ENCODE measurements at regions not wholly inside any gene's neighbourhood (a gene's known extent, or its start where the extent isn't known, plus 50 kb on each side); places are given as distances from the start of the nearest gene placed in this dataset.

DNA sequence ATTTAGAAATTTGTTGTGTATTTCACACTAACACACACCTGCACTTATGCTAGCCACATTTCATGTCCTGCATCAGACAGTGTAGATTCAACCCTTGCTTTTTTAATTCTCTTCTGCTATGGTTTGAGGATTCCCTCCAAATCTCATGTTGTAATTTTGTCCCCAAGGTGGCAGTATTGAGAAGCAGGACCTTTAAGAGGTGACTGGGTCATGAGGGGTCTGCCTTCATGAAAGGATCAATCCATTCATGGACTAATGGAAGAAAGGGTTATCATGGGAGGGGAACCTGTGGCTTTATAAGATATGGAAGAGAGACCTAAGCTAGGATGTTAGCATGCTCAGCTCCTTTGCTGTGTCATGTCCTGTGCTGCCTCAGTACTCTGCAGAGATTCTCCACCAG is 1032.2 kb downstream of the CDH11 start:
- Histone ChIP-seq H2BK120ac (ENCODE audit: low read depth, low read length, poor library complexity, severe bottlenecking) (no peak overlapping the region), H3K79me1 (ENCODE audit: insufficient read depth, low read depth, low read length, poor library complexity, severe bottlenecking) (no peaks in the 10 kb centered on the region), H3K9me3 (ENCODE audit: control insufficient read depth, low read depth, low read length) (no peaks in the 10 kb centered on the region), H4K91ac (ENCODE audit: insufficient read length, low read depth, low read length) (no peak overlapping the region), H3K18ac (ENCODE audit: insufficient read length, low read depth, low read length) (no peak overlapping the region), H3K4me1 (ENCODE audit: insufficient read depth, low read length) (no peaks in the 10 kb centered on the region; the same call in 1 of the 2 replicates), H2BK12ac (ENCODE audit: insufficient read length, low read depth, low read length) (no peak overlapping the region), H2AK5ac (ENCODE audit: insufficient read length, low read length) (no peak overlapping the region), H3K79me2 (ENCODE audit: insufficient read depth, low read length) (no peaks in the 10 kb centered on the region), H4K5ac (ENCODE audit: insufficient read length, low read depth, low read length) (no peak overlapping the region), H3K56ac (ENCODE audit: insufficient read length, low read depth, low read length) (no peak overlapping the region), H4K8ac (replicated peaks; ENCODE audit: insufficient read length, low read depth, low read length) (no peak overlapping the region), H3T11ph (ENCODE audit: low read length) (no peak overlapping the region), H3K23ac (ENCODE audit: insufficient read length, low read depth, low read length) (no peak overlapping the region), H3K23me2 (ENCODE audit: insufficient read length, low read depth, low read length, poor library complexity, severe bottlenecking) (no peaks in the 10 kb centered on the region), H3K4me2 (ENCODE audit: insufficient read depth, insufficient read length, low read length) (no peak overlapping the region), H3K4ac (ENCODE audit: low read depth, low read length) (no peak overlapping the region), H4K20me1 (ENCODE audit: control insufficient read depth, insufficient read depth, insufficient read length) (no peaks in the 10 kb centered on the region), H2BK5ac (ENCODE audit: insufficient read length, low read length) (no peak overlapping the region), H2AFZ (ENCODE audit: low read length) (no peak overlapping the region), H3K27me3 (ENCODE audit: insufficient read depth, low read length) (no peaks in the 10 kb centered on the region), H3K27ac (ENCODE audit: insufficient read length, low read depth, low read length) (no peak overlapping the region), H2BK15ac (ENCODE audit: low read depth, low read length) (no peak overlapping the region), H3K9ac (ENCODE audit: extremely low read depth, insufficient read length, low read length) (no peak overlapping the region), H2BK20ac (ENCODE audit: low read depth, low read length, poor library complexity, severe bottlenecking) (no peak overlapping the region), H3K14ac (ENCODE audit: insufficient read depth, low read length) (no peak overlapping the region)
- peak; percentile 30 for DNase-seq
- Mint-ChIP-seq H3K9me3 (no peaks in the 10 kb centered on the region), H3K4me3 (no peak overlapping the region), H3K4me1 (peaks cover 4% of the 10 kb centered on the region in 2 experiments), H3K27ac (no peak overlapping the region), H3K36me3 (ENCODE audit: insufficient read depth in 1 of 3, low read depth in 3 of 3) (no peaks in the 10 kb centered on the region), H3K27me3 (ENCODE audit: low read depth) (no peaks in the 10 kb centered on the region)
- TF ChIP-seq, protein P1, sequence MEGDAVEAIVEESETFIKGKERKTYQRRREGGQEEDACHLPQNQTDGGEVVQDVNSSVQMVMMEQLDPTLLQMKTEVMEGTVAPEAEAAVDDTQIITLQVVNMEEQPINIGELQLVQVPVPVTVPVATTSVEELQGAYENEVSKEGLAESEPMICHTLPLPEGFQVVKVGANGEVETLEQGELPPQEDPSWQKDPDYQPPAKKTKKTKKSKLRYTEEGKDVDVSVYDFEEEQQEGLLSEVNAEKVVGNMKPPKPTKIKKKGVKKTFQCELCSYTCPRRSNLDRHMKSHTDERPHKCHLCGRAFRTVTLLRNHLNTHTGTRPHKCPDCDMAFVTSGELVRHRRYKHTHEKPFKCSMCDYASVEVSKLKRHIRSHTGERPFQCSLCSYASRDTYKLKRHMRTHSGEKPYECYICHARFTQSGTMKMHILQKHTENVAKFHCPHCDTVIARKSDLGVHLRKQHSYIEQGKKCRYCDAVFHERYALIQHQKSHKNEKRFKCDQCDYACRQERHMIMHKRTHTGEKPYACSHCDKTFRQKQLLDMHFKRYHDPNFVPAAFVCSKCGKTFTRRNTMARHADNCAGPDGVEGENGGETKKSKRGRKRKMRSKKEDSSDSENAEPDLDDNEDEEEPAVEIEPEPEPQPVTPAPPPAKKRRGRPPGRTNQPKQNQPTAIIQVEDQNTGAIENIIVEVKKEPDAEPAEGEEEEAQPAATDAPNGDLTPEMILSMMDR (conservative IDR thresholded peaks at IDR 0.05) = peak; percentile 75

All from H9 (cell line).